Fibroblast of skin of abdomen (primary cell): ENCODE measurements at regions not wholly inside any gene's neighbourhood (a gene's known extent, or its start where the extent isn't known, plus 50 kb on each side); places are given as distances from the start of the nearest gene placed in this dataset.
"Not testable (repeated sequence)": the region's sequence is repeated elsewhere in the genome, so short reads cannot be mapped to it uniquely, and the experiment has no call there.

Source experiments
- DNase-seq: peaks from one replicate; pipeline ENCODE4 v3.0.0-alpha.2; 2013

- no peak for DNase-seq
Observed at GRCh38 chr2:82428251-82428650, 2030.8 kb downstream of the SUCLG1 start.

DNA sequence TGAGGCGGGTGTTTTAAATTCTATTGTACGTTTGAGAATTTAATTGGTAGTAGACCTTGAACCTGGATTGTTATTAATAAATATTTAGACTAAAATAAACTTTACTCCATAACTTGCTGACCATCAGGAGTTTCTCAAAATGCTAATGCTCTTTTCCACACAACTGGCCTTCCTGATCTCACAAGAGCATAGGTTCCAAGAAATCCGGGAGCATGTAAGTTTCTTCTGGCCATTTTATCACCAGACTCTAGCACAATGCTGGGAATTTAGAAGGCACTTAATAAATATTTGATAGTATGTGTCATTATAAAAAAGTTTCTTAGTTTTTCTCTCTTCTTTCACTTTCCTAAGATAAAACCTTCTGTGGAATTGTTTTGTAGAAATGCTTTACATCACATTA is 2047.1 kb downstream of the SUCLG1 start:
- no peak for DNase-seq

DNA sequence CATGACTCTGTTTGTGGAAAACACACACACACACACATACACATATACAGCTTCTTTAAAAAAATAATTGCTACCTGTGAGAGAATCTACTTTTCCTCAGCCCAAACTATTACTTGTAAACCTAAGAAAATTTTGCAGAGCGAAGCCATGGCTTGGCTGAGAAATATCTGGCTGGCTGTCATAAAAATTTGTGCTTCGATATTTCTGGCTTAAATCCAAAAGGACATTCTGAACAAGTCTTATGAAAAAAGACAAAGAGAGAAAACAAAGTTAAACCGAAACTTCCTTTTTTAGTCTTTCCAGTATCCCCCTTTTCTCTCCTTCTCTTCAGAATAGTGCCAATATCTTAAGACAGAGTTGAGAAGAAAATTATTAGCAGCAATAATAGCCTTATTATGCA is 2048.0 kb downstream of the SUCLG1 start:
- DNase-seq: no peak

GRCh38 chr2:82395531-82395930 is 2063.5 kb downstream of the SUCLG1 start:
- no peak for DNase-seq

GRCh38 chr2:82391386-82391785 is 2067.7 kb downstream of the SUCLG1 start:
- DNase-seq: no peak

DNA sequence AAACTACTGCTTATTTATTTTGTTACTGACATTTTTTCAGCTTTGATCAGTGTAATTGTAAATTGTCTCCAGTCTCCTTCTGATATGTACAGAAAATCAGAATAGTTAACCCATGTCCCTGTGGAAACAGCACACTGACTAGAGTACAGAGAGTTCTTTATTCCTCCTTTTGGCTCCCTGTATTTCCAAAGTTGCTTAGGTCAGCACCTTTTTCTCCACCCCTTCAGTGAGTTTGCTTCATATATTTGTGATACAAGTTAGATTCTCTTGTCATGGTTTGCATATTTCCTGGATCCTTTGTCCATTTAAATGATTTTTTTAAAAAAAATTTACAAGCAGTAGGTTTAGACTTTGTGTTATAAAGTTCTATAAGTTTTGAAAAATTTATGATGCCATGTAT is 2051.1 kb upstream of the LRRTM1 start:
- no peak for DNase-seq

GRCh38 chr2:82345910-82346309 is 2041.4 kb upstream of the LRRTM1 start:
- DNase-seq: no peak

- DNase-seq: peak; percentile 8
Observed at GRCh38 chr2:82344670-82345069, 2040.1 kb upstream of the LRRTM1 start.

DNA sequence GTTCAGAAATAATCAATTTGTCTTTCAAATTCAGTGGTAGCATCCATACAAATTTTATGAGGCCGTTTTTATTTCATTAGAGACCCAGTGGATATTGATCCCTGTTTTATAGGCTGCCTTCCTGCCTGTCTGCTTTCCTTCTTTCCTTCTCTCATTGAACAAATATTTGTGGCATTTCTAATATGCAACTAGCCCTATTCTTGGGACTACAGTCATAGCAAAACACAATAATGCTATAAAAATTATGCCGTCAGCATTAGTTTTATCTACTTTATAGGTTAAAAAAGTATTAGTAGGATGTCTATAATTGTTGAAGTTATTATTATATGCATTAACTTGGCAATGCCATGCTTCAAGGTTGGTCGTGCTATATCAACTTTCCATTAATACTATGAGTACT is 2037.8 kb upstream of the LRRTM1 start:
- DNase-seq: peak; percentile 2

GRCh38 chr2:82340578-82341053 is 2036.1 kb upstream of the LRRTM1 start:
- DNase-seq: no peak

GRCh38 chr2:82339805-82340204 is 2035.3 kb upstream of the LRRTM1 start:
- no peak for DNase-seq

- no peak for DNase-seq
Observed at GRCh38 chr2:82333697-82334096, 2029.1 kb upstream of the LRRTM1 start.

DNA sequence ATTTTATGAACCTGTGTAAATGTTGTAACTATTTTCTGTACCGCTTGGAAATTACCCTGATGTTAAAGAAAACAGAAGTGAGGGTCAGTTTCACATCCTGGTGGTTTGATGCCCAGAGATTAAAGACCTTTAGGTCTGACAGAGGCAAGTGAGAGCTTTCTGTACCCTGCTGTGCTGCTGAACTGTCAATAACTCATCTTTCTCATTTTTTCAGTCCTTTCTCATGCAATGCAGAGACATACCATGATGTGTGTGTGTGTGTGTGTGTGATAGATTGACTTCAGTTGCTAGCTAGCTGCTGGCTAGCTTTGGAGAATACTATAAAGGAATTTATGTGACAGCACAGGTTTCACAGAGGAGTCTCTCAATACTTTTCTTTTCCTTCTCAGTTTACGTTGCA is 2025.6 kb upstream of the LRRTM1 start:
- no peak for DNase-seq

- not testable (repeated sequence) for DNase-seq
Observed at GRCh38 chr2:82326180-82326767, 2021.7 kb upstream of the LRRTM1 start.

DNA sequence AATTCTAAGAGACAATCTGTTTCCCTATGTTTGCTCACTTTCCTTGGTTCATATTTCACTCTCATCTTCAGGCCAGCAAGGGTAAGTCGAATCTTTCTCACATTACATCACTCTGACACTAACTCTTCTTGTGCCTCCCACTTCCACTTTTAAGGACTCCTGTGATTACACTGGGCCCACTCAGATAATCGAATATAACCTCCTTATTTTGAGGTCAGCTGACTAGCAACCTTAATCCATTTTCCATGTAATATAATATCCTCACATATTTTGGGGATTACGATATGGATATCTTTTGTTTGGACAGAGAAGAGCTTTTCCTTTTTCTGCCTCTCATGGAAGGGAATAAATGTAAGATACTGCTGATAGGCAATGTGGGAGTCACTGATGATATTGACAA is 2015.7 kb upstream of the LRRTM1 start:
- no peak for DNase-seq

DNA sequence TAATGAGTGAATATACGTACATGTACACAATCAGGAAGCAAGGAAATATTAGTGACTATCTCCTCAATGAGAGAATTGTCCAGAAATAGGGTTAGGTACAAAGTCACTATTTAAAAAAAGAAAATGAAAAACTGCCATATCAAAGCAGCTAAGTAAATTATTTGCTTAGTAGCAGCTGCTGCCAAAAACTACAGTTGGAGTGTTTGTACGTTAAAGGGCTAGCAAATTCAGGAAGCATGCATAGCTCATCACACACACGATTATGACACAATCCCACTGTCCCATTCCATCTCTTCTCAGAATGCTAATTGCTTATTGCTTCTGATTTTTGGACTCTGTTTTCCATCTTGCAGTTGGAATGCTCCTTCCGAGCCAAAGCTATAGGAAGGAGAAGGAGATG is 2012.5 kb upstream of the LRRTM1 start:
- peak; percentile 0 for DNase-seq

- no peak for DNase-seq
Observed at GRCh38 chr2:82316586-82316985, 2012.0 kb upstream of the LRRTM1 start.

DNA sequence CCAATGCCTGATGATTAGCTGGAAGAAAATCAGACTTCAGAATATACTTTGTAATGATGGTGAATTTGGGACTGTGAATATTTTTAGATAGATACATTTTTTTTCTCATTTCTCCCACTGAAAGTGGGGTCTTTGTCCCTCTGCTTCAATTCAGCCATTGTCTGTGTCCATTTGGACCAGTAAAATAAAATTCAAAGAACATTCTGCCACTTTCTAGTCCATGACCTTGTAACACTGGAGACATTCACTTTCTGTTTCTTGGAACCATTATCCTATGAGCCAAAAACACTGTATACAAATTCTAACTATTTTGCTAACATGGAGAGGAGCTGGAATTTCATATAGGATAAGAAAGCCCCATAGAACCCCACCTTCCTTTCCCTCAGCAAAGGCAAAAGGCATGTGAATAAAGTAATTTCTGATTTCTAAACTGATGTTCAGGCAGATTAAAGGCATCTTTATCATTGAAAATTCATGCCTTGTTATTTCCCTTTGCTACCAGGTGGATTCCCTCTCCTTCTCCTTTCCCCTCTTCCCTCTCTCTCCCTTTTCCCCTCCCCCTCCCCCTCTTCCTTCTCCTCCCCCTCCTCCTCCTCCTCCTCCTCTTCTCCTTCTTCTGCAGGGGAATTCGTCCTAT is 2010.4 kb upstream of the LRRTM1 start:
- no peak for DNase-seq

DNA sequence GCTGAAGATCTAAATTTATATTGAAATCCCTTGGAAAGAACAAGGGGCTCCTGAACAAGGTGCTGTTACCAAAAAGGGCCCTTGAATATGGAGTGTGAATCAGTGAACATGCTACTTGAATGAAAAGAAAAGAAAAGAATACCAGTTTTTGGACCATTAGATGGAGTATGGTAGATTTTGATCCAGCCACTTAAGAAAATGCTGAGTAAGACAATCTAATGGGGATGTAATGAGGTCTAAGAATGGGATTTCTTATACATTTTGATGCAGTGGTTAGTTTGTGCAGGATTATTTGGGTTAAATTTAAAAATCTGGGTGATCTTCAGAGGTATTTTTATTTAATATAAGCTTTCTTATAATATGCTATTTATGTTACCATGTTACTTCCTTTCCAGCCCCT is 2003.0 kb upstream of the LRRTM1 start:
- no peak for DNase-seq

- DNase-seq: no peak
Observed at GRCh38 chr2:82301506-82301905, 1997.0 kb upstream of the LRRTM1 start.

DNA sequence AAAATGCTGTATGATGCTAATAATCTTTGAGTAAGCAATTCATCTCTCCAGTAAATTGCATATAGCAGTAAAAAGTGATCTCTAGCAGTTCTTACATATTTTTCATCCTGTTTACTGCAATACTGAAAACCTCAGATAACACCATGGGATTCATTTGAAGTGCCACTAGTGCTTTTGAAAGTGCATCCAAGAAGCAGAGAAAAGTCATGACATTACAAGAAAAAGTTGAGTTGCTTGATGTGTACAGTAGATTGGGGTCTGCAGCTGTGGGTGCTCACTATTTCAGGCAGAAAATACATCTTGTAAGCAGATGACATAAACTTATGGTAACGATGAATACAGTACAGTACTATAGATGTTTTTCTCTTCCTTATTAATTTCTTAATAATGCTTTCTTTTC is 1984.9 kb upstream of the LRRTM1 start:
- DNase-seq: no peak

- DNase-seq: no peak
Observed at GRCh38 chr2:82283075-82283474, 1978.5 kb upstream of the LRRTM1 start.

DNA sequence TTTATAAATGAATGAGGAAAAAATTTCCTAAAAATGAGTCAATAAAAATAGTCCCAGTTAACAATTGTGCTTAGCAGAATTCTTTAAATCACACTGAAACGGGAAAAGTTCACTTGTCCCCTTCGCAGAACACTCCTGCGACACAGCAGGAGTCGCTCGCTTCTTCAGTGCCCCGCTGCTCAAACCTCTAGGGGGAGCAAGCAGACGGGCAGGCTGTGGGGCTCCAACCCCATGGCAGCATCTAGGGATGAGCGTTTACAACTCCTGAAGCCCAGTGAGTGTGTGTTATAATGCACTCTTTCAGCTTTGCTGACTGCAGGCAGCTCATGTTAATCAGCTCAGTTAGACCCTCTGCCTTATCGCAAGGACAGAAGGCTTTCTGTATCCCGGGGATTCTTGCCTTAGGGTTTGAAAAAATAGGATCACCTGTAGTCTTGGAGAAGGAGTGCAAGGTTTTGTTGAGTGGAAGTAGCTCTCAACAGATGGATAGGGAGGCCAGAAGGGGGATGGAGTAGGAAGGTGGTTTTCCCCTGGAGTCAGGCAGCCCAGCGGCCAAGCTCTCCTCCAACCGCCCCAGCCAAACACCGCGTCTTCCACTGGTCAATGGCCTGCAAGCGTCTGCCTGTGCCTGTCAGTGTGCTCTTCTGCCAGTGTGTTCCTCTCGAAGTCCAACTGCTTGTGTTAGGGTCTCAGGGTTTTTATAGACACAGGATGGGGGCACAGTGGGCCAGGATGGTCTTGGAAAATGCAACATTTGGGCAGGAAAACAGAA is 1977.7 kb upstream of the LRRTM1 start:
- DNase-seq: no peak

- DNase-seq: no peak
Observed at GRCh38 chr2:82279367-82279766, 1974.8 kb upstream of the LRRTM1 start.
